PC-3 (cell line): ENCODE measurements at regions not wholly inside any gene's neighbourhood (a gene's known extent, or its start where the extent isn't known, plus 50 kb on each side); places are given as distances from the start of the nearest gene placed in this dataset.

Source experiments
- ATAC-seq: fragments of 200-7000 bp; cut with Tn5 transposase; 2 replicates; pipeline ENCODE4 v1.9.1; 2020; ENCODE audit warnings: mild to moderate bottlenecking, moderate library complexity
- BruUV-seq: library from RNA; stranded (reverse); fragments of 400-500 nt; replicated peaks from 2 replicates; lab custom pipeline; 2021; lab: Mats Ljungman, UMichigan
- CTCF ChIA-PET: fragments of 300-600 bp; sonication (Branson Sonifier 250); formaldehyde crosslinking; loops from one replicate; lab custom pipeline; 2022; ENCODE audit warnings: antibody characterized with exemption; lab: Charles Lee
- POLR2A ChIA-PET: fragments of 300-600 bp; sonication (Branson Sonifier 250); formaldehyde crosslinking; loops from one replicate; lab custom pipeline; 2022; ENCODE audit warnings: antibody characterized with exemption; ENCODE audit not compliant: unreplicated experiment; lab: Charles Lee
- DNase-seq: peaks from one replicate; pipeline ENCODE4 v3.0.0-alpha.2; 2015
- H2AFZ ChIP-seq: fragments of 300-600 bp; sonication (generic); 2 replicates; pipeline ENCODE4 v1.6.0; 2016; ENCODE audit warnings: antibody characterized with exemption, low read length
- H3F3A ChIP-seq: fragments of 300-600 bp; sonication (generic); one replicate; pipeline ENCODE4 v1.6.0; 2017; ENCODE audit warnings: antibody characterized with exemption, low read length, control low read depth, mild to moderate bottlenecking; ENCODE audit not compliant: unreplicated experiment
- H3K27ac ChIP-seq: fragments of 300-600 bp; sonication (generic); 2 replicates; pipeline ENCODE4 v1.5.1; 2016; ENCODE audit warnings: mild to moderate bottlenecking, low read length
- H3K27me3 ChIP-seq: fragments of 300-600 bp; sonication (generic); 2 replicates; pipeline ENCODE4 v1.6.1; 2016; ENCODE audit warnings: low read length, mixed read lengths
- H3K36me3 ChIP-seq: fragments of 300-600 bp; sonication (generic); 2 replicates; pipeline ENCODE4 v1.6.1; 2016; ENCODE audit warnings: low read depth, mixed run types, low read length, mixed read lengths
- H3K4me1 ChIP-seq: fragments of 300-600 bp; sonication (generic); 2 replicates; pipeline ENCODE4 v1.5.1; 2016; ENCODE audit warnings: low read length; ENCODE audit not compliant: insufficient read depth
- H3K4me2 ChIP-seq: fragments of 300-600 bp; sonication (generic); 2 replicates; pipeline ENCODE4 v1.6.0; 2016; ENCODE audit warnings: low read length
- H3K4me3 ChIP-seq: fragments of 300-600 bp; sonication (generic); 2 replicates; pipeline ENCODE4 v1.5.1; 2016; ENCODE audit warnings: mild to moderate bottlenecking, low read length, mixed read lengths
- H3K79me2 ChIP-seq: fragments of 300-600 bp; sonication (generic); 2 replicates; pipeline ENCODE4 v1.6.1; 2017; ENCODE audit warnings: low read length, mixed read lengths
- H3K9ac ChIP-seq: fragments of 300-600 bp; sonication (generic); 2 replicates; pipeline ENCODE4 v1.6.0; 2016; ENCODE audit warnings: mild to moderate bottlenecking, low read length
- H3K9me2 ChIP-seq: fragments of 300-600 bp; sonication (generic); replicated peaks from 2 replicates; pipeline ENCODE4 v1.6.1; 2016; ENCODE audit warnings: mixed run types, low read length, mixed read lengths
- H3K9me3 ChIP-seq: fragments of 300-600 bp; sonication (generic); 2 replicates; pipeline ENCODE4 v1.6.1; 2016; ENCODE audit warnings: low read length, mixed read lengths
- H4K20me1 ChIP-seq: fragments of 300-600 bp; sonication (generic); 2 replicates; pipeline ENCODE4 v1.6.1; 2016; ENCODE audit warnings: low read length, mixed read lengths
- EZH2 ChIP-seq: fragments of 300-600 bp; sonication (generic); IDR thresholded peaks from one replicate; pipeline ENCODE4 v1.6.1; 2017; ENCODE audit warnings: antibody characterized with exemption, mild to moderate bottlenecking, low read length; ENCODE audit not compliant: unreplicated experiment
- EZH2phosphoT487 ChIP-seq: fragments of 300-600 bp; sonication (generic); IDR thresholded peaks from 2 replicates; pipeline ENCODE4 v1.6.1; 2018; ENCODE audit warnings: mild to moderate bottlenecking, antibody characterized with exemption, low read length, borderline replicate concordance
- intact Hi-C: fragments of 100-400 bp; cut with micrococcal nuclease; formaldehyde crosslinking; loops from 2 replicates; pipeline ENCODE4 v1.9.0; 2023
- TF ChIP-seq, protein P1 (sequence below): fragments of 300-600 bp; sonication (generic); conservative IDR thresholded peaks from 2 replicates; pipeline ENCODE4 v1.5.1; 2017; ENCODE audit warnings: antibody characterized with exemption, low read depth, mild to moderate bottlenecking, low read length

- H3K36me3 ChIP-seq, result no peaks in the 10 kb centered on the region
- H3K9ac ChIP-seq, result no peak overlapping the region
- H3K4me2 ChIP-seq, result no peak overlapping the region
- no peak for ATAC-seq
- no TSS peak for BruUV-seq
- H2AFZ ChIP-seq, result no peak overlapping the region
- H3K79me2 ChIP-seq, result no peaks in the 10 kb centered on the region; the same call in 1 of the 2 replicates
- no peaks in the 10 kb centered on the region for H3K27me3 ChIP-seq
- intact Hi-C loops, result no loop called here
- peaks cover 7% of the 10 kb centered on the region for H3F3A ChIP-seq
- no peaks in the 10 kb centered on the region for H3K9me2 ChIP-seq
- DNase-seq, result peak; percentile 64
- no peak overlapping the region for H3K27ac ChIP-seq
- no peak overlapping the region for H3K4me3 ChIP-seq
- H4K20me1 ChIP-seq, result no peaks in the 10 kb centered on the region
- H3K9me3 ChIP-seq, result no peaks in the 10 kb centered on the region
- peaks cover 28% of the 10 kb centered on the region for H3K4me1 ChIP-seq
- no peak for TF ChIP-seq EZH2
- CTCF ChIA-PET, result no interaction called here
- POLR2A ChIA-PET, result no interaction called here
Observed at GRCh38 chr2:226431288-226431948, 368.2 kb downstream of the IRS1 start.

GRCh38 chr2:226429476-226429875 lies 370.1 kb downstream of the IRS1 start:
- no peak overlapping the region for H3K4me2 ChIP-seq
- H3K9me2 ChIP-seq, result no peaks in the 10 kb centered on the region
- intact Hi-C loops, result loop anchor here (5.0 to 10.0 kb wide), 7 partner anchors 133 to 537 kb away; no protein-coding TSS in a partner anchor
- H3K36me3 ChIP-seq, result no peaks in the 10 kb centered on the region
- CTCF ChIA-PET, result no interaction called here
- H3K27me3 ChIP-seq, result no peaks in the 10 kb centered on the region
- ATAC-seq (no peak), DNase-seq (no peak)
- peaks cover 18% of the 10 kb centered on the region for H3F3A ChIP-seq
- H3K4me1 ChIP-seq, result peaks cover 46% of the 10 kb centered on the region
- POLR2A ChIA-PET, result no interaction called here
- no peak overlapping the region for H3K27ac ChIP-seq
- BruUV-seq, result no TSS peak
- no peak overlapping the region for H3K4me3 ChIP-seq
- no peaks in the 10 kb centered on the region for H3K9me3 ChIP-seq
- no peak overlapping the region for H2AFZ ChIP-seq
- H4K20me1 ChIP-seq, result no peaks in the 10 kb centered on the region
- no peak overlapping the region for H3K9ac ChIP-seq
- no peak for TF ChIP-seq EZH2
- TF ChIP-seq, protein P1, sequence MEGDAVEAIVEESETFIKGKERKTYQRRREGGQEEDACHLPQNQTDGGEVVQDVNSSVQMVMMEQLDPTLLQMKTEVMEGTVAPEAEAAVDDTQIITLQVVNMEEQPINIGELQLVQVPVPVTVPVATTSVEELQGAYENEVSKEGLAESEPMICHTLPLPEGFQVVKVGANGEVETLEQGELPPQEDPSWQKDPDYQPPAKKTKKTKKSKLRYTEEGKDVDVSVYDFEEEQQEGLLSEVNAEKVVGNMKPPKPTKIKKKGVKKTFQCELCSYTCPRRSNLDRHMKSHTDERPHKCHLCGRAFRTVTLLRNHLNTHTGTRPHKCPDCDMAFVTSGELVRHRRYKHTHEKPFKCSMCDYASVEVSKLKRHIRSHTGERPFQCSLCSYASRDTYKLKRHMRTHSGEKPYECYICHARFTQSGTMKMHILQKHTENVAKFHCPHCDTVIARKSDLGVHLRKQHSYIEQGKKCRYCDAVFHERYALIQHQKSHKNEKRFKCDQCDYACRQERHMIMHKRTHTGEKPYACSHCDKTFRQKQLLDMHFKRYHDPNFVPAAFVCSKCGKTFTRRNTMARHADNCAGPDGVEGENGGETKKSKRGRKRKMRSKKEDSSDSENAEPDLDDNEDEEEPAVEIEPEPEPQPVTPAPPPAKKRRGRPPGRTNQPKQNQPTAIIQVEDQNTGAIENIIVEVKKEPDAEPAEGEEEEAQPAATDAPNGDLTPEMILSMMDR, result no peak
- no peak for TF ChIP-seq EZH2phosphoT487
- no peaks in the 10 kb centered on the region; the same call in 1 of the 2 replicates for H3K79me2 ChIP-seq

DNA sequence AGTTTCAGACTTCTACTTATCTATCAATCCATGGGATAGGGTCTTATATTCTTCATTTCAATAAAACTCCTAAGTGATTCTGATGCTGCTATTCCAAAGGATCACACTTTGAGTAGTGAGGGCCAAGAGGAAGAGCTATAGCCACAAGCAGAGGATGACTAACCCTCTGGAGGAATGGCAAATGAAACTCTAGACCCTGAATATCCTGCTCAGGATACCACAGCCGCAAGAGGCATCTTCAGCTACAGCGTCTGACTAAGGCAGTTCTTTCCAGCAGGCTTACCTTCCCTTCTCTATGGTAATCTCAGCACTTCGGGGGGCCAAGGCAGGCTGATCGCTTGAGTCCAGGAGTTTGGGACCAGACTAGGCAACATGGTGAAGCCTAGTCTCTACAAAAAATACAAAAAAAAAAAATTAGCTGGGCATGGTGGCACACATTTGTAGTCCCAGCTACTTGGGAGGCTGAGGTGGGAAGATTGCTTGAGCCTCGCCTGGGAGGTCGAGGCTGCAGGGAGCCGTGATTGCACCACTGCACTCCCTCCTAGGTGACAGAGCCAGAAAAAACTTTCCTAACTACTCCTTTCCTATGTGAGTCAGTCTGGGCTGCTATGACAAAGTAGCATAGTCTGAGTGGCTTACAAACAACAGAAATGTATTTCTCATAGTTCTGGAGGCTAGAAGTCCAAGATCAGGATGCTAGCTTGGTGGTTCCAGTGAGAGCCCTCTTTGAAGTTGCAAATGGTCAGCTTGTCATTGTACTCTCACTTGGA lies 371.9 kb downstream of the IRS1 start:
- Histone ChIP-seq H3K79me2 (no peaks in the 10 kb centered on the region; the same call in 1 of the 2 replicates), H3F3A (peaks cover 18% of the 10 kb centered on the region), H3K27me3 (no peaks in the 10 kb centered on the region), H3K9me3 (no peaks in the 10 kb centered on the region), H3K4me3 (peak overlapping the region; percentile 34; the same call in 1 of the 2 replicates), H3K9me2 (no peaks in the 10 kb centered on the region), H2AFZ (no peak overlapping the region), H3K4me2 (peak overlapping the region; percentile 68), H3K4me1 (peaks cover 63% of the 10 kb centered on the region), H3K9ac (peak overlapping the region; percentile 70), H3K36me3 (no peaks in the 10 kb centered on the region), H3K27ac (peak overlapping the region; percentile 95), H4K20me1 (no peaks in the 10 kb centered on the region)
- TF ChIP-seq, protein P1, result no peak
- TF ChIP-seq EZH2phosphoT487, result no peak
- ATAC-seq, result peak; percentile 76
- ChIA-PET POLR2A (interaction anchor here (0.6 to 0.7 kb wide), 3 partner anchors 18 to 55 kb away, joined by 3 to 7 read pairs (median 4); no protein-coding TSS in a partner anchor), CTCF (no interaction called here)
- intact Hi-C loops, result loop anchor here (1.0 to 10.0 kb wide), 10 partner anchors 21 to 757 kb away; no protein-coding TSS in a partner anchor
- no TSS peak for BruUV-seq
- peak; percentile 93 for DNase-seq
